ENCODE measurements at regions not wholly inside any gene's neighbourhood (a gene's known extent, or its start where the extent isn't known, plus 50 kb on each side); places are given as distances from the start of the nearest gene placed in this dataset.
"Not testable (repeated sequence)": the region's sequence is repeated elsewhere in the genome, so short reads cannot be mapped to it uniquely, and the experiment has no call there.

DNA sequence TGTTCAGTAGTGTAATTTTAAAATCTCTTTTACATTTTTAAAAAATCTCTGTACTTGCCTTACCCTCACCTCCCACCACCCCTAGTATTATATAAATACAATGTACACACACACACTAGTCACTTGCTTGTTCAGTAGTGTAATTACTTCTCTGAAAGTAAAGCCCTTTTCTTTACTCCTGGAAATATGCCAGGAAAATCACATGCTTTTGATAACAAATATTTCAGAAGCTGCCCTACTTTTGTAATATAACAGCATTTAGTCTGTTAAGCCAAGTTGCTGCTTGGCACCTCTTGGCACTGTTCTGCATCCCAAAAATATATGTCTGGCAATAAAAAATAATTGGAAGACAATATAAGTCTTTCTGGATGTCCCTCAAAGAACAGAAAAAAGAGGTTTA, 172.8 kb upstream of the APOOL start:
- H3K9me3 ChIP-seq (ENCODE audit: control insufficient read depth, low read length) = no peaks in the 10 kb centered on the region
- no peaks in the 10 kb centered on the region for H3K79me2 ChIP-seq
- no peak overlapping the region for H3K9ac ChIP-seq
- no peak overlapping the region for H2AFZ ChIP-seq
- TF ChIP-seq, protein P1, sequence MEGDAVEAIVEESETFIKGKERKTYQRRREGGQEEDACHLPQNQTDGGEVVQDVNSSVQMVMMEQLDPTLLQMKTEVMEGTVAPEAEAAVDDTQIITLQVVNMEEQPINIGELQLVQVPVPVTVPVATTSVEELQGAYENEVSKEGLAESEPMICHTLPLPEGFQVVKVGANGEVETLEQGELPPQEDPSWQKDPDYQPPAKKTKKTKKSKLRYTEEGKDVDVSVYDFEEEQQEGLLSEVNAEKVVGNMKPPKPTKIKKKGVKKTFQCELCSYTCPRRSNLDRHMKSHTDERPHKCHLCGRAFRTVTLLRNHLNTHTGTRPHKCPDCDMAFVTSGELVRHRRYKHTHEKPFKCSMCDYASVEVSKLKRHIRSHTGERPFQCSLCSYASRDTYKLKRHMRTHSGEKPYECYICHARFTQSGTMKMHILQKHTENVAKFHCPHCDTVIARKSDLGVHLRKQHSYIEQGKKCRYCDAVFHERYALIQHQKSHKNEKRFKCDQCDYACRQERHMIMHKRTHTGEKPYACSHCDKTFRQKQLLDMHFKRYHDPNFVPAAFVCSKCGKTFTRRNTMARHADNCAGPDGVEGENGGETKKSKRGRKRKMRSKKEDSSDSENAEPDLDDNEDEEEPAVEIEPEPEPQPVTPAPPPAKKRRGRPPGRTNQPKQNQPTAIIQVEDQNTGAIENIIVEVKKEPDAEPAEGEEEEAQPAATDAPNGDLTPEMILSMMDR (IDR thresholded peaks at IDR 0.05) = no peak
- no peaks in the 10 kb centered on the region for H3K4me1 ChIP-seq
- no peaks in the 10 kb centered on the region for H3K36me3 ChIP-seq (ENCODE audit: control insufficient read depth, insufficient read depth, low read length)
- no peaks in the 10 kb centered on the region for H3K27me3 ChIP-seq (ENCODE audit: control insufficient read depth, insufficient read depth, low read length)
- H3K27ac ChIP-seq = no peak overlapping the region
- no peak overlapping the region for H3K4me3 ChIP-seq (ENCODE audit: low read depth, low read length)
- no peak overlapping the region for H3K4me2 ChIP-seq (ENCODE audit: low read length)

DNA sequence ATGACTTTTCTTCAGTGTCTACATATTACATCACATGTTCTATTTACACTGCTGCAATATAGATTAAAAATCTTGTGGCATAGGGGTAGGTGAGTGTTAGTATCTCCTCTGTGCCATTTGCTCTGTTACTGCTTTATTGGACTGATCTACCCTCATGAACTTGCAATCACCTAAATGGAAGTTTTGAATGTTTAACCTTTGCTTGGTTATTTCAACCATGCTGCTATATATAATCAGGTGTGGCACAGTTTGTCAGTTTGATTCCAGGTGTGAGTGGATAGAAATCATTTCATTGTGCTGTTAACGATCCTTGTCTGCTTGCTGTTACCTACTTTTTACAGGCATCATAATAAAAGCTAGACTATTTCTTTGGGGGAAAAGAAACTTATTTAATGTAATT, 157.1 kb upstream of the APOOL start:
- H3K9me3 ChIP-seq (ENCODE audit: control insufficient read depth, low read length); H3K36me3 ChIP-seq (ENCODE audit: control insufficient read depth, insufficient read depth, low read length); H3K4me1 ChIP-seq; H3K4me3 ChIP-seq (ENCODE audit: low read depth, low read length); H3K27me3 ChIP-seq (ENCODE audit: control insufficient read depth, insufficient read depth, low read length); H2AFZ ChIP-seq; H3K9ac ChIP-seq; H3K79me2 ChIP-seq; H3K4me2 ChIP-seq (ENCODE audit: low read length); H3K27ac ChIP-seq: not testable (repeated sequence)

DNA sequence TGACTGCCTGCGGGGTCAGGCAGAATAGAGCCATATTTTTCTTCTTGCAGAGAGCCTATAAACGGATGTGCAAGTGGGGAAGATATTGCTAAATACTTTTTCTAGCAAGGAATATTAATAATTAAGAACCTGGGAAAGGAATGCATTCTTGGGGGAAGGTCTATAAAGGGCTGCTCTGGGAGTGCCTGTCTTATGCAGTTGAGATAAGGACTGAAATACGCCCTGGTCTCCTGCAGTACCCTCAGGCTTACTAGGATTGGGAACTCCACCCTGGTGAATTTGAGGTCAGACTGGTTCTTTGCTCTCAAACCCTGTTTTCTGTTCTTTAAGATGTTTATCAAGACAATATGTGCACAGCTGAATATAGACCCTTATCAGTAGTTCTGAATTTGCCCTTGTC, 152.5 kb upstream of the APOOL start:
- H3K4me3 ChIP-seq (ENCODE audit: low read depth, low read length); H3K36me3 ChIP-seq (ENCODE audit: control insufficient read depth, insufficient read depth, low read length); H3K79me2 ChIP-seq; H3K4me2 ChIP-seq (ENCODE audit: low read length); H3K27ac ChIP-seq; H3K9me3 ChIP-seq (ENCODE audit: control insufficient read depth, low read length); H3K9ac ChIP-seq; H3K27me3 ChIP-seq (ENCODE audit: control insufficient read depth, insufficient read depth, low read length); H2AFZ ChIP-seq; H3K4me1 ChIP-seq: not testable (repeated sequence)

DNA sequence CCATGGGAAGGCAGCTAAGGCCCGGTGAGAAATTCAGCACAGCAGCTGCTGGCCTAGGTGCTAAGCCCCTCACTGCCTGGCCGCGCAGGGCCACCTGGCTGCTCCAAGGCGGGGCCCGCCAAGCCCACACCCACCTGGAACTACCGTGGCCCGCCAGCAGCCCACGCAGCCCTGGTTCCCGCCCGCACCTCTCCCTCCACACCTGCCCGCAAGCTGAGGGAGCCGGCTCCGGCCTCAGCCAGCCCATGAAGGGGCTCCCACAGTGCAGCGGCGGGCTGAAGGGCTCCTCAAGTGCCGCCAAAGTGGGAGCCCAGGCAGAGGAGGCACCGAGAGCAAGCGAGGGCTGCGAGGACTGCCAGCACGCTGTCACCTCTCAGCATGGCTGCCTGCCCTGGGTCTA, 146.9 kb upstream of the APOOL start:
- not testable (repeated sequence) for H3K4me2 ChIP-seq (ENCODE audit: low read length); H3K9me3 ChIP-seq (ENCODE audit: control insufficient read depth, low read length); H3K27ac ChIP-seq; H3K36me3 ChIP-seq (ENCODE audit: control insufficient read depth, insufficient read depth, low read length); H3K79me2 ChIP-seq; H3K4me3 ChIP-seq (ENCODE audit: low read depth, low read length); H3K27me3 ChIP-seq (ENCODE audit: control insufficient read depth, insufficient read depth, low read length); H2AFZ ChIP-seq; H3K4me1 ChIP-seq; H3K9ac ChIP-seq

DNA sequence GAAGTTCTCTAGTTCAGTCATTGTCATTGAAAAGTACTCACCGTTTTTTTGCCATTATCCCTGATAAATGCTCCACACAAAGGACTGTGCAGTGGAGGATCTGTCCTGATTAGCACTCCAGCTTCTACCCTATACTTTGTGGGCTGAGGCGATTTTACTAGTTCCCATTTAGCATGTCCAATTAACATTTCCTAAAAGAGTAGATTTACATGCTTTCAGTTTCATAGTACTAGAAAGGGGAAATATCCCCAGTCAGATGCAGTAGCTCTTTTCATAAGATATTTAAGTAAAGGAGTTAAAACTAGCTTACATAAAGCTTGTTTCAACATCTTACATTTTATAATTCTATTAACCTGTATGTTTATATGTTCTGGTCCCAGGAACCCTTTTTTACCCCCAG, 144.9 kb upstream of the APOOL start:
- H3K9ac ChIP-seq; H3K4me1 ChIP-seq; H3K4me2 ChIP-seq (ENCODE audit: low read length); H3K79me2 ChIP-seq; H3K9me3 ChIP-seq (ENCODE audit: control insufficient read depth, low read length); H3K36me3 ChIP-seq (ENCODE audit: control insufficient read depth, insufficient read depth, low read length); H3K27ac ChIP-seq; H2AFZ ChIP-seq; H3K27me3 ChIP-seq (ENCODE audit: control insufficient read depth, insufficient read depth, low read length); H3K4me3 ChIP-seq (ENCODE audit: low read depth, low read length): not testable (repeated sequence)

DNA sequence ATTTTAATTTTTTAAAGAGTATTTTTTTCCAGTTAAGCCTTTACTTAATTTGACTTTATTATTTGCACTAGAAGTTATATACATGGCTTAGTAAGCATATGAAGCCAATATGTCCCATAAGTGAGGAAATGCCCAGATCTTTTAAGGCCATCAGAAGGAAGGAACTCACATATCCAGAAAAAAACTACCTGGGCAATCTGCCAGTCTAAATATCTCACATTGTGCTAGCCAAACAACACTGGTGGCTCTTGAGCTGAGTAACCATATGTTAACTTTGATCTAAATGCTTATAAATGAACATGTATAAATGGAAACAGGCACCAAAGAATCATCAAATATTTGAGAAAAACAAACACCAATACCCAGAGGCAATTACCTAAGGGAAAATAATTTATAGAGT, 138.6 kb upstream of the APOOL start:
- TF ChIP-seq, protein P1 (IDR thresholded peaks at IDR 0.05) = no peak
- no peak overlapping the region for H3K27ac ChIP-seq
- no peaks in the 10 kb centered on the region for H3K9me3 ChIP-seq (ENCODE audit: control insufficient read depth, low read length)
- no peaks in the 10 kb centered on the region for H3K79me2 ChIP-seq
- no peak overlapping the region for H3K9ac ChIP-seq
- H3K4me1 ChIP-seq = no peaks in the 10 kb centered on the region
- H3K27me3 ChIP-seq (ENCODE audit: control insufficient read depth, insufficient read depth, low read length) = no peaks in the 10 kb centered on the region
- no peak overlapping the region for H3K4me2 ChIP-seq (ENCODE audit: low read length)
- H3K4me3 ChIP-seq (ENCODE audit: low read depth, low read length) = no peak overlapping the region
- H3K36me3 ChIP-seq (ENCODE audit: control insufficient read depth, insufficient read depth, low read length) = no peaks in the 10 kb centered on the region
- H2AFZ ChIP-seq = no peak overlapping the region

DNA sequence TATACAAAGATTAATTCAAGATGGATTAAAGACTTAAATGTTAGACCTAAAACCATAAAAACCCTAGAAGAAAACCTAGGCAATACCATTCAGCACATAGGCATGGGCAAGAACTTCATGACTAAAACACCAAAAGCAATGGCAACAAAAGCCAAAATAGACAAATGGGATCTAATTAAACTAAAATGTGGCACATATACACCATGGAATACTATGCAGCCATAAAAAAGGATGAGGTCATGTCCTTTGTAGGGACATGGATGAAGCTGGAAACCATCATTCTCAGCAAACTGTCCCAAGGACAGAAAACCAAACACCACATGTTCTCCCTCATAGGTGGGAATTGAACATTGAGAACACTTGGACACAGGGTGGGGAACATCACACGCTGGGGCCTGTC, 133.4 kb upstream of the APOOL start:
- H3K9me3 ChIP-seq (ENCODE audit: control insufficient read depth, low read length); H3K4me1 ChIP-seq; H3K27ac ChIP-seq; H3K79me2 ChIP-seq; H3K27me3 ChIP-seq (ENCODE audit: control insufficient read depth, insufficient read depth, low read length); H3K4me2 ChIP-seq (ENCODE audit: low read length); H3K4me3 ChIP-seq (ENCODE audit: low read depth, low read length); H3K36me3 ChIP-seq (ENCODE audit: control insufficient read depth, insufficient read depth, low read length); H2AFZ ChIP-seq; H3K9ac ChIP-seq: not testable (repeated sequence)

DNA sequence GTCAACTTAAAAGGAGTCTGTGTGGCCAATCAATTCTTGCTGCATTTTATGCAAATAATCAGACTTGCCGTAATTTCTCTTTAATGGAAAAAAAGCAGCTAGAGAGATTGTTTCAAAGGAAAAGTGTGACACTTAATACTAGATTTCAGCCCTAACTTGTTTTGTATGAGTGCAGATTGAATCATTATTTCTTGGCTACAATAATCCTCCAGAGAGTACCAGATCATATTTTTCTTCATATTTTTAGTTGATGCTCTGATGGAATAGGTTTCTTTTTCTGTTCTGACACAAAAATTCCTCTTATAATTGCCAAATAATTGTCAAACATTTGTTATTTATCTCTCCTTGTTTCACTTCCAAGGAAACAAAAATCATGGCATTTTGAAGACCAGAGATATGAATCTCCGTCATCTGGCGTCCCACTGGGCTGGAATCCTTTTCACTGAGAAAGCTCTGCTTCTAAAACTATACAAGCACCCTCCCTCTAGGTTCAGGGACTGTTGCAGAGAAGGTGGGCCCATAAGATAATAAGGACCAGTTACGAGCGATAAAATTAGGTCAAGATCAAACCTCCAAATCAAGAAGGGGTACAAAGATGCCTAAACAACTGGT, 131.4 kb upstream of the APOOL start:
- not testable (repeated sequence) for H3K9ac ChIP-seq; H3K27me3 ChIP-seq (ENCODE audit: control insufficient read depth, insufficient read depth, low read length); H3K27ac ChIP-seq; H2AFZ ChIP-seq; H3K9me3 ChIP-seq (ENCODE audit: control insufficient read depth, low read length); H3K36me3 ChIP-seq (ENCODE audit: control insufficient read depth, insufficient read depth, low read length); H3K4me2 ChIP-seq (ENCODE audit: low read length); H3K79me2 ChIP-seq; H3K4me3 ChIP-seq (ENCODE audit: low read depth, low read length); H3K4me1 ChIP-seq
